Suprapubic skin (tissue), 4 donors: ENCODE measurements at regions not wholly inside any gene's neighbourhood (a gene's known extent, or its start where the extent isn't known, plus 50 kb on each side); places are given as distances from the start of the nearest gene placed in this dataset.
"Not testable (repeated sequence)": the region's sequence is repeated elsewhere in the genome, so short reads cannot be mapped to it uniquely, and the experiment has no call there.

Experiments used
- DNase-seq, 2 donors: peaks; one replicate each; pipeline ENCODE4 v3.0.0-alpha.2; 2019; ENCODE audit warnings: low spot score in 2 of 2
- H3K27ac ChIP-seq: fragments of 200-600 bp; sonication (generic); one replicate; pipeline ENCODE4 v1.5.1; 2019
- H3K27me3 ChIP-seq: fragments of 200-600 bp; sonication (generic); one replicate; pipeline ENCODE4 v1.5.1; 2019
- H3K36me3 ChIP-seq: fragments of 200-600 bp; sonication (generic); one replicate; pipeline ENCODE4 v1.5.1; 2019
- H3K4me1 ChIP-seq: fragments of 200-600 bp; sonication (generic); one replicate; pipeline ENCODE4 v1.5.1; 2019
- H3K4me3 ChIP-seq: fragments of 200-600 bp; sonication (generic); one replicate; pipeline ENCODE4 v1.5.1; 2019; ENCODE audit warnings: mild to moderate bottlenecking
- H3K9me3 ChIP-seq: fragments of 200-600 bp; sonication (generic); one replicate; pipeline ENCODE4 v1.5.1; 2019
- CTCF ChIP-seq, 2 donors: fragments of 200-600 bp in 1 of 2; fragments of 450-650 bp in 1 of 2; sonication (generic) in 1 of 2; IDR thresholded peaks; one replicate each; pipeline ENCODE4 v1.5.1; 2016 to 2019; ENCODE audit warnings: antibody characterized with exemption in 2 of 2, mild to moderate bottlenecking in 1 of 2, moderate library complexity in 1 of 2
- EP300 ChIP-seq: sonication (generic); formaldehyde crosslinking; IDR thresholded peaks from one replicate; pipeline ENCODE4 v1.6.1; 2017; ENCODE audit warnings: antibody characterized with exemption
- POLR2A ChIP-seq, 2 donors: fragments of 450-650 bp; IDR thresholded peaks; one replicate each; pipeline ENCODE4 v1.6.1; 2017; ENCODE audit warnings: antibody characterized with exemption in 2 of 2, mild to moderate bottlenecking in 2 of 2, moderate library complexity in 2 of 2
- POLR2AphosphoS5 ChIP-seq, 3 donors: sonication (generic); formaldehyde crosslinking; IDR thresholded peaks; one replicate each; pipeline ENCODE4 v1.6.1; 2017; ENCODE audit warnings: antibody characterized with exemption in 3 of 3
- WGBS: methylation state at CpG from one replicate; pipeline ENCODE4 v1.1.5; 2018; 5-methylcytosine and 5-hydroxymethylcytosine counted together

DNA sequence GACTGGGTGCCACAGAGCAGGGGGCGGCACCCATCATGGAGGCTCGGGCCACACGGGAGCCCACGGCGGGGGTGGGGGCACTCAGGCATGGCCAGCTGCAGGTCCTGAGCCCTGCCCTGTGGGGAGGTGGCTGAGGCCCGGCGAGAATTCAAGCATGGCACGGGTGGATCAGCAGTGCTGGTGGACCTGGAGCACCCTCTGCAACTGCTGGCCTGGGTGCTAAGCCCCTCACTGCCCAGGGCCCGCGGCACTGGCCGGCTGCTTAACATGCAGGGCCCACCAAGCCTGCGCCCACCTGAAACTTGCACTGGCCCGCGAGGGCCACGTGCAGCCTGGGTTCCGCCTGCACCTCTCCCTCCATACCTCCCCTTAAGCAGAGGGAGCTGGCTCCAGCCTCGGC is 258.6 kb downstream of the CENPC start:
- TF ChIP-seq POLR2AphosphoS5 (IDR thresholded peaks at IDR 0.05) (no peak), CTCF (IDR thresholded peaks at IDR 0.05) (no peak), POLR2A (IDR thresholded peaks at IDR 0.05) (no peak), EP300 (no peak)
- WGBS, result 100% methylated on average over 1 of the region's 17 CpGs
- Histone ChIP-seq H3K27ac (no peak overlapping the region), H3K9me3 (no peaks in the 10 kb centered on the region), H3K36me3 (no peaks in the 10 kb centered on the region), H3K4me1 (no peaks in the 10 kb centered on the region), H3K4me3 (no peak overlapping the region), H3K27me3 (no peaks in the 10 kb centered on the region)
- DNase-seq, result no peak

GRCh38 chr4:67282749-67283148 is 262.6 kb downstream of the CENPC start:
- Histone ChIP-seq H3K4me1 (no peaks in the 10 kb centered on the region), H3K9me3 (no peaks in the 10 kb centered on the region), H3K36me3 (no peaks in the 10 kb centered on the region), H3K27me3 (no peaks in the 10 kb centered on the region), H3K4me3 (no peak overlapping the region), H3K27ac (no peak overlapping the region)
- DNase-seq, result no peak
- WGBS, result 100% methylated on average over 3 of the region's 13 CpGs
- no peak for TF ChIP-seq POLR2A (IDR thresholded peaks at IDR 0.05)
- TF ChIP-seq CTCF (IDR thresholded peaks at IDR 0.05), result no peak
- TF ChIP-seq POLR2AphosphoS5 (IDR thresholded peaks at IDR 0.05), result no peak
- no peak for TF ChIP-seq EP300

DNA sequence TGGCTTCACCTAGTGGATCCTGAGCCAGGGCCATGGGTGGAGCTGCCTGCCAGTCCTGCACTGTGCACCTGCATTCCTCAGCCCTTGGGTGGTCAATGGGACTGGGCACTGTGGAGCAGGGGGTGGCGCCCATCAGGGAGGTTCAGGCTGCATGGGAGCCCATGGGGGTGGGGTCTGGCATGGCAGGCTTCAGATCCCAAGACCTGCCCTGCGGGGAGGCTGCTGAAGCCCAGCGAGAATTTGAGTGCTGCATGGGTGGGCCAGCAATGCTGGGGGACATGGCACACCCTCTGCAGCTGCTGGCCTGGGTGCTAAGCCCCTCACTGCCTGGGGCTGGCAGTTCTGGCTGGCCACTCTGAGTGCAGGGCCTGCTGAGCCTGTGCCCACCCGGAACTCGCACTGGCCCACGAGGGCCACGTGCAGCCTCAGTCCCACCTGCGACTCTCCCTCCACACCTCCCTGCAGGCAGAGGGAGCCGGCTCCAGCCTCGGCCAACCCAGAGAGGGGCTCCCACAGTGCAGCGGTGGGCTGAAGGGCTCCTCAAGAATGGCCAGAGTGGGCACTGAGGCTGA is 270.0 kb downstream of the CENPC start:
- no peaks in the 10 kb centered on the region for H3K27me3 ChIP-seq
- H3K9me3 ChIP-seq, result peaks cover 7% of the 10 kb centered on the region
- no peaks in the 10 kb centered on the region for H3K36me3 ChIP-seq
- no CpG with 5 or more reads among the region's 11 CpGs for WGBS
- no peak for DNase-seq
- no peak overlapping the region for H3K4me3 ChIP-seq
- H3K27ac ChIP-seq, result no peak overlapping the region
- TF ChIP-seq EP300, result no peak
- no peaks in the 10 kb centered on the region for H3K4me1 ChIP-seq

DNA sequence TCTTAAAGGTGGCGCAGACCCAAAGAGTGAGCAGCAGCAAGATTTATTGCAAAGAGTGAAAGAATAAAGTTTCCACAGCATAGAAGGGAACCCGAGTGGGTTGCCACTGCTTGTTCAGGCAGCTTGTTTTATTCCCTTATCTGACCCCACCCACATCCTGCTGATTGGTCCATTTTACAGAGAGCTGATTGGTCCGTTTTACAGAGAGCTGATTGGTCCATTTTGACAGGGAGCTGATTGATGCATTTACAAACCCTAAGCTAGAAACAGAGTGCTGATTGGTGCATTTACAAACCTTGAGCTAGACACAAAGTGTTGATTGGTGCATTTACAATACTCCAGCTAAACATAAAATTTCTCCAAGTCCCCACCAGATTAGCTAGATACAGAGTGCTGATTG is 270.6 kb downstream of the CENPC start:
- 85% methylated on average over 3 of the region's 3 CpGs for WGBS
- H3K27ac ChIP-seq, DNase-seq: not testable (repeated sequence)

DNA sequence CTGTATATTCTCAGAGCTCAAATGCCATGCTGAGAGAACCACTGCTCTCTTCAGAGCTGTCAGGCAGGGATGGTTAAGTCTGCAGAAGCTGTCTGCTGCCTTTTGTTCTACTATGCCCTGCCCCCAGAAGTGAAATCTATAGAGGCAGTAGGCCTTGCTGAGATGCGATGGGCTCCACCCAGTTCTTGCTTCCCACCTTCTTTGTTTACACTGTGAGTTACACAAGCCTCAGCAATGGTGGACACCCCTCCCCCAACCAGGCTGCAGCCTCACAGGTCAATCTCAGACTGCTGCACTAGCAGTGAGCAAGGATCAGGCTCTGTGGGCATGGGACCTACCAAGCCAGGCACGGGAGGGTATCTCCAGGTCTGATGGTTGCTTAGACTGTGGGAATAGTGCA is 271.6 kb downstream of the CENPC start:
- TF ChIP-seq POLR2A (IDR thresholded peaks at IDR 0.05), result no peak
- no peak for TF ChIP-seq EP300
- no peak for TF ChIP-seq CTCF (IDR thresholded peaks at IDR 0.05)
- no peaks in the 10 kb centered on the region for H3K4me1 ChIP-seq
- 88% methylated on average over 2 of the region's 2 CpGs for WGBS
- DNase-seq, result no peak
- H3K27ac ChIP-seq, result no peak overlapping the region
- H3K27me3 ChIP-seq, result no peaks in the 10 kb centered on the region
- no peaks in the 10 kb centered on the region for H3K36me3 ChIP-seq
- peaks cover 7% of the 10 kb centered on the region for H3K9me3 ChIP-seq
- H3K4me3 ChIP-seq, result no peak overlapping the region

More for the DNA sequence above, 270.6 kb downstream of the CENPC start:
- H3K27me3 ChIP-seq, H3K36me3 ChIP-seq, H3K4me3 ChIP-seq, H3K9me3 ChIP-seq, H3K4me1 ChIP-seq: not testable (repeated sequence)

GRCh38 chr4:67261971-67262370 is 283.3 kb downstream of the CENPC start:
- 71% methylated on average over 1 of the region's 1 CpG for WGBS
- Histone ChIP-seq H3K27me3 (no peaks in the 10 kb centered on the region), H3K4me3 (no peak overlapping the region), H3K27ac (no peak overlapping the region), H3K9me3 (no peaks in the 10 kb centered on the region), H3K4me1 (no peaks in the 10 kb centered on the region), H3K36me3 (no peaks in the 10 kb centered on the region)
- no peak for TF ChIP-seq POLR2A (IDR thresholded peaks at IDR 0.05)
- TF ChIP-seq EP300, result no peak
- TF ChIP-seq CTCF (IDR thresholded peaks at IDR 0.05), result no peak
- TF ChIP-seq POLR2AphosphoS5 (IDR thresholded peaks at IDR 0.05), result no peak
- DNase-seq, result no peak
